GM04504 (cell line): ENCODE measurements at regions not wholly inside any gene's neighbourhood (a gene's known extent, or its start where the extent isn't known, plus 50 kb on each side); places are given as distances from the start of the nearest gene placed in this dataset.
"Not testable (repeated sequence)": the region's sequence is repeated elsewhere in the genome, so short reads cannot be mapped to it uniquely, and the experiment has no call there.

ENCODE experiments used
- DNase-seq: peaks from one replicate; pipeline ENCODE4 v3.0.0-alpha.2; 2012; ENCODE audit warnings: low read depth

DNA sequence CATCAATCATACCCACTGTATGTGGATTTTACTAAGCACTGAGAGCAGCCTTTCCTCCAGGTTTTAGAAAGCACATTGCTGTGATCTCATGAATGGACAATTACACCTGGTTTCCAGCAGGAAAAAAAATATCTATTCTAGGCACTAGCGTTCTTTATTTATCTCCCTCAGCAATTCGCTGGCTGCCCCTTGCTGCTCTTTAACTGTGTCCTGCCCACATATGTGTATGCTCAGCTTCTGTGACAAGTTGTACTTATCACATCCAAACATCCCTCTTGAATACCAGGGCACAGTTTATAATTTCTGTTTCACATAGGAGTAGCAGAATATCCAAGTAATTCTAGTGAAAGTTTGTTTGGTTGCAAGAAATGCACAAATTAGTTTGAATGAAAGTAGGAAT is 146.8 kb downstream of the USP46 start:
- no peak for DNase-seq

DNA sequence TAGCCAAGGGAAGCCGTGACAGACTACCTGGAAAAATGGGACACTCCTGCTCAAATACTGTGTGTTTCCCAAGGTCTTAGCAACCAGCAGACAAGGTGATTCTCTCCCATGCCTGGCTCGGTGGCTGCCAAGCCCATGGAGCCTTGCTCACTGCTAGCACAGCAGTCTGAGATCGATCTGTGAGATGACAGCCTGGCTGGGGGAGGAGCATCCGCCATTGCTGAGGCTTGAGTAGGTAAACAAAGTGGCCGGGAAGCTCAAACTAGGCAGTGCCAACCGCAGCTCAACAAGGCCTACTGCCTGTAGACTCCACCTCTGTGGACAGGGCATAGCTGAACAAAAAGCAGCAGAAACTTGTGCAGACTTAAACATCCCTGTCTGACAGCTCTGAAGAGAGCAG is 137.0 kb downstream of the USP46 start:
- DNase-seq: not testable (repeated sequence)

DNA sequence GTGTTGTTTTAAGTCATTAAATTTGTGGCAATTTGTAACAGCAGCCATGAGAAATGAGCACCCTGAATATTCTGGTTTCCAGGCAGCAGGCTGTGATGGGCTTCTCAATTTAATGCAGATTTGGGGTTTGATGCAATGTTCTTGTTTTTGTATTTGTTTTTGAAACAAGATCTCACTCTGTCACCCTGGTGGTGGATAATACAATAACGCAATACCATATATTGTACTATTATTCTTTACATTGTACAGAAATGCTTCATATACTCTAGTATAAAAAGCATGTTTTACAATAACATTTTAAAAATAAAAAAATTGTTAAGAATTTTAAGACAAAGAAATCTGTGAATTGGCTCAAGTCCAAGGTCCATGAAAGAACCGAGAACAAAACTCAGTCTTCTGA is 129.1 kb downstream of the USP46 start:
- DNase-seq: no peak

DNA sequence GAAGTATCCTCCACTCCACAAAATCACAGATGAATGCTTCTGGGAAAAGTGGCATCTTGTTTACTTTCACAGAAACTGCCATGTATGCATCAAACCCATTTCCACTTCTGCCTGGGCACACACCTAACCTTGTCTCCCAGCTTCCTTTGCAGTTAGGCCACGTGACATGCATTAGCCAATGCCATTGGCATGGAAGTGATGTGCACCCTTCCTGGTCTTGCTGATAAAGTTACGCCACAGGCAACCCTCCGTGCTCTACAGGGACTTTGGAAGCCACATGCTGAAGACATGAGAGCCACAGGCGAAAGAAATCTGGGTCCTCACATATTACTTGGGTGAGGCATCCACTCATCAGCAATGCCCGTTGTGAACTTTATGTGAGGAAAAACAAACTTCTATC is 123.3 kb downstream of the USP46 start:
- DNase-seq: no peak
